HG02588 (cell line): ENCODE measurements at regions not wholly inside any gene's neighbourhood (a gene's known extent, or its start where the extent isn't known, plus 50 kb on each side); places are given as distances from the start of the nearest gene placed in this dataset.
"Not testable (repeated sequence)": the region's sequence is repeated elsewhere in the genome, so short reads cannot be mapped to it uniquely, and the experiment has no call there.

Source experiments
- ATAC-seq: cut with Tn5 transposase; IDR thresholded peaks from one replicate; pipeline ENCODE4 v1.9.1; 2021; ENCODE audit warnings: mild to moderate bottlenecking, moderate library complexity; ENCODE audit not compliant: unreplicated experiment

- no peak for ATAC-seq
Measured at GRCh38 chr7:17396692-17397091, 98.2 kb downstream of the AHR start.

- peak; percentile 60 for ATAC-seq
Measured at GRCh38 chr7:17401791-17402627, 103.6 kb downstream of the AHR start.

- ATAC-seq, result peak; percentile 75
Measured at GRCh38 chr7:17402628-17403278, 104.3 kb downstream of the AHR start.

GRCh38 chr7:17404006-17404405 lies 105.6 kb downstream of the AHR start:
- no peak for ATAC-seq

- no peak for ATAC-seq
Measured at GRCh38 chr7:17405786-17406185, 107.3 kb downstream of the AHR start.

- ATAC-seq, result no peak
Measured at GRCh38 chr7:17406738-17407137, 108.3 kb downstream of the AHR start.

GRCh38 chr7:17407229-17407628 lies 108.8 kb downstream of the AHR start:
- no peak for ATAC-seq

GRCh38 chr7:17408245-17408903 lies 109.9 kb downstream of the AHR start:
- ATAC-seq, result no peak

- no peak for ATAC-seq
Measured at GRCh38 chr7:17408904-17409290, 110.4 kb downstream of the AHR start.

- peak; percentile 63 for ATAC-seq
Measured at GRCh38 chr7:17411922-17412321, 113.5 kb downstream of the AHR start.

- ATAC-seq, result no peak
Measured at GRCh38 chr7:17412883-17413282, 114.4 kb downstream of the AHR start.

- no peak for ATAC-seq
Measured at GRCh38 chr7:17415955-17416354, 117.5 kb downstream of the AHR start.

GRCh38 chr7:17420308-17421015 lies 122.0 kb downstream of the AHR start:
- ATAC-seq, result not testable (repeated sequence)

- no peak for ATAC-seq
Measured at GRCh38 chr7:17421941-17422340, 123.5 kb downstream of the AHR start.

GRCh38 chr7:17422966-17423365 lies 124.5 kb downstream of the AHR start:
- ATAC-seq, result no peak

- no peak for ATAC-seq
Measured at GRCh38 chr7:17427924-17428323, 129.5 kb downstream of the AHR start.

- no peak for ATAC-seq
Measured at GRCh38 chr7:17429579-17429978, 131.1 kb downstream of the AHR start.

GRCh38 chr7:17432793-17433192 lies 134.3 kb downstream of the AHR start:
- no peak for ATAC-seq

GRCh38 chr7:17434191-17434590 lies 135.7 kb downstream of the AHR start:
- ATAC-seq, result no peak

GRCh38 chr7:17434841-17435692 lies 136.6 kb downstream of the AHR start:
- no peak for ATAC-seq
